Erythroblast (primary cell): ENCODE measurements at regions not wholly inside any gene's neighbourhood (a gene's known extent, or its start where the extent isn't known, plus 50 kb on each side); places are given as distances from the start of the nearest gene placed in this dataset.

Experiments used
- GATA1 ChIP-seq: IDR thresholded peaks from 2 replicates; pipeline ENCODE4 v1.6.1; 2011; ENCODE audit warnings: low read depth, mild to moderate bottlenecking, control low read depth, low read length, moderate library complexity
- POLR2A ChIP-seq: IDR thresholded peaks from 2 replicates; pipeline ENCODE4 v1.6.1; 2011; ENCODE audit warnings: mild to moderate bottlenecking, low read length

DNA sequence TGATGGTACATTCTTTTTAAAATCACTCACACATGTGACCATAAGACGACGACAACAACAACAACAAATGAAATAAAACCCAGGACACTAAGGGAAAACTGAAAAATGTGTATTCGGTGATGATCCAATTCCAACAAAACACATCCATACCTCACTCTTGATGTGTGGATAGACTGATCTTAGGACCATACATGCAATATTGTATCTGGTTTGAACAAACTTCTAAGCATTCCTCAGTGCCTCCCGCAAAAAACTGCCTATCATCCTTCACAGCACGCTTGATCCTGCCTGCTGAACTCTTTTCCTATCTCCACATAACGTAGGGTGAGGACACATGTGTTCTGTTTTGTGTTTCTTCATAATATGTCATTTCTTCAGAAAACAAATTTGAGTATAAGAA is 415.2 kb downstream of the KCTD12 start:
- TF ChIP-seq POLR2A (no peak), GATA1 (no peak)
